DOHH2 (cell line): ENCODE measurements at regions not wholly inside any gene's neighbourhood (a gene's known extent, or its start where the extent isn't known, plus 50 kb on each side); places are given as distances from the start of the nearest gene placed in this dataset.

Experiments
- H3F3A ChIP-seq: fragments of 200-600 bp; sonication (generic), shearing (Covaris generic); 2 replicates; pipeline ENCODE4 v1.6.0; 2016; ENCODE audit warnings: antibody characterized with exemption, mild to moderate bottlenecking; ENCODE audit not compliant: control insufficient read depth, insufficient read depth
- H3K27ac ChIP-seq: fragments of 200-600 bp; sonication (generic); 2 replicates; pipeline ENCODE4 v1.5.1; 2014; ENCODE audit warnings: low read depth, mild to moderate bottlenecking, low read length, moderate library complexity
- H3K27me3 ChIP-seq: fragments of 200-600 bp; sonication (generic); 2 replicates; pipeline ENCODE4 v1.6.1; 2014; ENCODE audit warnings: mild to moderate bottlenecking, low read length, mixed read lengths; ENCODE audit not compliant: control insufficient read depth
- H3K36me3 ChIP-seq: fragments of 200-600 bp; sonication (generic); 2 replicates; pipeline ENCODE4 v1.6.1; 2014; ENCODE audit warnings: mild to moderate bottlenecking, low read length, moderate library complexity, mixed read lengths; ENCODE audit not compliant: control insufficient read depth
- H3K4me1 ChIP-seq: fragments of 200-600 bp; sonication (generic); 2 replicates; pipeline ENCODE4 v1.6.1; 2014; ENCODE audit warnings: mild to moderate bottlenecking, low read length, mixed read lengths; ENCODE audit not compliant: control insufficient read depth
- H3K4me2 ChIP-seq: fragments of 200-600 bp; sonication (generic); 2 replicates; pipeline ENCODE4 v1.6.0; 2014; ENCODE audit warnings: mild to moderate bottlenecking, low read length, moderate library complexity
- H3K4me3 ChIP-seq: fragments of 200-600 bp; sonication (generic); 2 replicates; pipeline ENCODE4 v1.5.1; 2014; ENCODE audit warnings: mild to moderate bottlenecking, low read length, mixed read lengths
- H3K79me2 ChIP-seq: fragments of 200-600 bp; sonication (generic); 2 replicates; pipeline ENCODE4 v1.6.1; 2014; ENCODE audit warnings: mild to moderate bottlenecking, low read length, mixed read lengths; ENCODE audit not compliant: control insufficient read depth
- H3K9me2 ChIP-seq: fragments of 200-600 bp; sonication (generic); replicated peaks from 2 replicates; pipeline ENCODE4 v1.6.1; 2014; ENCODE audit warnings: mild to moderate bottlenecking, low read length, mixed read lengths; ENCODE audit not compliant: control insufficient read depth
- H3K9me3 ChIP-seq: fragments of 200-600 bp; sonication (generic); 2 replicates; pipeline ENCODE4 v1.6.1; 2014; ENCODE audit warnings: antibody characterized with exemption, low read length, mixed read lengths; ENCODE audit not compliant: control insufficient read depth, insufficient read depth
- H4K20me1 ChIP-seq: fragments of 200-600 bp; sonication (generic); 2 replicates; pipeline ENCODE4 v1.6.0; 2014; ENCODE audit warnings: low read depth, mild to moderate bottlenecking, antibody characterized with exemption, low read length, moderate library complexity; ENCODE audit not compliant: control insufficient read depth, insufficient read depth
- EZH2phosphoT487 ChIP-seq: fragments of 200-600 bp; sonication (generic); IDR thresholded peaks from 2 replicates; pipeline ENCODE4 v1.6.1; 2017; ENCODE audit warnings: borderline replicate concordance, mild to moderate bottlenecking, antibody characterized with exemption, low read length, moderate library complexity, mixed read lengths
- TF ChIP-seq, protein P1 (sequence below): fragments of 200-600 bp; sonication (generic); IDR thresholded peaks from one replicate; pipeline ENCODE4 v1.5.1; 2014; ENCODE audit warnings: antibody characterized with exemption, mild to moderate bottlenecking, low read depth, low read length; ENCODE audit not compliant: poor library complexity, severe bottlenecking

DNA sequence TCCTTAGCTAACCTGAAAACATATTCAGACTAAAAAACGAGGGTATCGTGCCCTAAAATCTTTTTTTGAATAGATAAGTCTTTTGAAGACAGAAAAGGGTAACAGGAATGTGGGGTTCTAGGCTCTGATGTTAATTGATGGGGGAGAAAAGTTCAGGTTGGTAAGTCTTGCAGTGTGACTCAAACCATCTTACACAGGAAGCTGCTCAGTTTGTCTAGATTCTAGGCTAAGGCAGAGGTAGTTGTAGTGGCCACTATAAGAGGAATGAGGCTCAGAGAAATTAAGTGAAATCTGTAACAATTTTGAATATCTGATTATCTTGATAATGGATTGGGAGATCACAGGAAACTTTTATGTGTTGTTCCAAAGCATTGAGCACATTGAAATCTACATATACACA is 267.9 kb downstream of the PDCD6IP start:
- Histone ChIP-seq H4K20me1 (no peaks in the 10 kb centered on the region), H3K79me2 (no peaks in the 10 kb centered on the region), H3K4me2 (no peak overlapping the region), H3K9me3 (no peaks in the 10 kb centered on the region), H3K27me3 (no peaks in the 10 kb centered on the region), H3K4me3 (no peak overlapping the region), H3K9me2 (no peaks in the 10 kb centered on the region), H3K4me1 (peaks cover 6% of the 10 kb centered on the region; the same call in 1 of the 2 replicates), H3F3A (no peaks in the 10 kb centered on the region), H3K36me3 (no peaks in the 10 kb centered on the region), H3K27ac (no peak overlapping the region)
- TF ChIP-seq, protein P1, sequence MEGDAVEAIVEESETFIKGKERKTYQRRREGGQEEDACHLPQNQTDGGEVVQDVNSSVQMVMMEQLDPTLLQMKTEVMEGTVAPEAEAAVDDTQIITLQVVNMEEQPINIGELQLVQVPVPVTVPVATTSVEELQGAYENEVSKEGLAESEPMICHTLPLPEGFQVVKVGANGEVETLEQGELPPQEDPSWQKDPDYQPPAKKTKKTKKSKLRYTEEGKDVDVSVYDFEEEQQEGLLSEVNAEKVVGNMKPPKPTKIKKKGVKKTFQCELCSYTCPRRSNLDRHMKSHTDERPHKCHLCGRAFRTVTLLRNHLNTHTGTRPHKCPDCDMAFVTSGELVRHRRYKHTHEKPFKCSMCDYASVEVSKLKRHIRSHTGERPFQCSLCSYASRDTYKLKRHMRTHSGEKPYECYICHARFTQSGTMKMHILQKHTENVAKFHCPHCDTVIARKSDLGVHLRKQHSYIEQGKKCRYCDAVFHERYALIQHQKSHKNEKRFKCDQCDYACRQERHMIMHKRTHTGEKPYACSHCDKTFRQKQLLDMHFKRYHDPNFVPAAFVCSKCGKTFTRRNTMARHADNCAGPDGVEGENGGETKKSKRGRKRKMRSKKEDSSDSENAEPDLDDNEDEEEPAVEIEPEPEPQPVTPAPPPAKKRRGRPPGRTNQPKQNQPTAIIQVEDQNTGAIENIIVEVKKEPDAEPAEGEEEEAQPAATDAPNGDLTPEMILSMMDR: no peak
- no peak for TF ChIP-seq EZH2phosphoT487

DNA sequence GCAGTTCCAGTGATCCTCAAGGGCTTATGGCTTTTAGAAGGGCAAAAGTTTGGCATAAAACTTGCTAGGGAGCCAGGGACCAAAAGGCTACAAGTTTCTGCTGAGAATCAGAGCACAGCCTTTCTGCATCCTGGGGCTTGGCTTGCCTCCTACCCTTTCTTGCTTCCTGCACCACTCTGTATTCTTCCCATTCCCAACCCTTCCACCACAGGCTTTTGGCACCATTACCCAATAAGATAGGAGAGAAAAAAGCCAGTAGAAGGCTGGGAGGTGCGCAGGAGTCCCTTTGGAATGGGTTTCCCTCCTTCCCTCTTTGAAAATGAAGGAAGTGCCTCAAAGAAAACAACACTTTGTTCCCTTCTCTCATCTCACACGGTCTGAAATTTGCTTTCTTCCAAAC is 268.6 kb downstream of the PDCD6IP start:
- Histone ChIP-seq H3F3A (no peaks in the 10 kb centered on the region), H3K4me2 (no peak overlapping the region), H3K4me3 (no peak overlapping the region), H3K27me3 (no peaks in the 10 kb centered on the region), H4K20me1 (no peaks in the 10 kb centered on the region), H3K36me3 (no peaks in the 10 kb centered on the region), H3K4me1 (peaks cover 9% of the 10 kb centered on the region), H3K9me3 (no peaks in the 10 kb centered on the region), H3K79me2 (no peaks in the 10 kb centered on the region), H3K9me2 (no peaks in the 10 kb centered on the region), H3K27ac (no peak overlapping the region)
- TF ChIP-seq EZH2phosphoT487: no peak

DNA sequence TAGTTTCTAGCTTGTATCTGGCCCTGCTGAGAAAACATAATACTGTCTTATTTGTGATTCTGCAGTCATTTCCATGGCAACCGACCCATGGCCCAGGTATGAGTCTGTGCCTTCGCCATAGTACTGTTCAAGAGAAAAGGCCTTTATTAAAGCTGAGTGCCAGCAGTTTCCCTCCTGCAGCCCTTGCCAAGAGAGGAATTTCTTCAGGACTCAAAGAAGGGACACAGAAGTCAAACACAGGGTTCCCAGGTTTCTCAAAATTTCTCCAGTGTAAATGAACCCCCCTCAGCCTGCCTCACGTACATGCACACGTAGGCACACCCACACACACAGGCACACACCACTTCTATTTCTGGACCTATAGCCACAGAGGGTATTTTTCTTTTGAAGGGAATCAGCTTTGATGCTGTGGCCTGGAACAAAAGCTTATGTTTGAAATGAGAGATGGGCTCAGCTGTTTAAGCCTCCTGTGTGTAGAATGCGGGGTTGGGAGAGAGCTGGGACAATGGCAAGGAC is 269.2 kb downstream of the PDCD6IP start:
- Histone ChIP-seq H3K79me2 (no peaks in the 10 kb centered on the region), H3K4me2 (no peak overlapping the region), H3K27me3 (no peaks in the 10 kb centered on the region), H3K36me3 (no peaks in the 10 kb centered on the region), H3K4me3 (no peak overlapping the region), H3K9me2 (no peaks in the 10 kb centered on the region), H3K27ac (no peak overlapping the region), H3K4me1 (peaks cover 15% of the 10 kb centered on the region), H3K9me3 (no peaks in the 10 kb centered on the region), H3F3A (no peaks in the 10 kb centered on the region), H4K20me1 (no peaks in the 10 kb centered on the region)
- no peak for TF ChIP-seq EZH2phosphoT487
- TF ChIP-seq, protein P1: no peak

DNA sequence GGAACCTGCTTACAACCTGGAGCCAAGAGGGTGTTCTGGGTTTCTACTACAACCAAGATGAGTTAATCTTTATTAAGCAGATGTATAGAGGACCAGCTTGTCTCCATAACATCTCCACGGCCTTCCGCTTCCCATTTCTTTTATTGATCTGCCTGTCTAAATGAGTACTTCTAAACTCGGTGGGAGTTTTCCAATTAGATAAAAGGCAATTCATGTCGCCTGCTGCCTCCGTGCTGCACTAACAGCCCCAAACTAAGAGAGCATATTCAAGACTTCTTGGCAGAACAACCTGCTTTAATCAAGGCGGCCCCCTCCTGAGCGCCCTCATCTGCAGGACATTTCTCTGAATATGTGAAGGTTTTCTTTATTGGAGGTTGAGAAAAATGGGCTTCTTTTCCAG is 270.1 kb downstream of the PDCD6IP start:
- H3K9me2 ChIP-seq: no peaks in the 10 kb centered on the region

More for the DNA sequence above, 270.1 kb downstream of the PDCD6IP start:
- Histone ChIP-seq H3K27ac (no peak overlapping the region), H3K9me3 (no peaks in the 10 kb centered on the region), H3K36me3 (no peaks in the 10 kb centered on the region), H3F3A (no peaks in the 10 kb centered on the region), H3K4me3 (no peak overlapping the region), H3K27me3 (no peaks in the 10 kb centered on the region), H3K79me2 (no peaks in the 10 kb centered on the region), H4K20me1 (no peaks in the 10 kb centered on the region), H3K4me2 (no peak overlapping the region), H3K4me1 (peaks cover 24% of the 10 kb centered on the region)
- TF ChIP-seq, protein P1: no peak
- no peak for TF ChIP-seq EZH2phosphoT487
